IPS-20b (cell line): ENCODE measurements at regions not wholly inside any gene's neighbourhood (a gene's known extent, or its start where the extent isn't known, plus 50 kb on each side); places are given as distances from the start of the nearest gene placed in this dataset.

Experiments used
- H3K27ac ChIP-seq: one replicate; pipeline ENCODE4 v1.5.1; 2013; ENCODE audit warnings: low read length
- H3K27me3 ChIP-seq: 2 replicates; pipeline ENCODE4 v1.6.1; 2013; ENCODE audit warnings: mild to moderate bottlenecking, low read length, inconsistent platforms; ENCODE audit not compliant: insufficient read depth
- H3K36me3 ChIP-seq: 2 replicates; pipeline ENCODE4 v1.6.1; 2013; ENCODE audit warnings: low read depth, mild to moderate bottlenecking, inconsistent platforms, low read length, moderate library complexity; ENCODE audit not compliant: insufficient read depth
- H3K4me1 ChIP-seq: 2 replicates; pipeline ENCODE4 v1.6.1; 2013; ENCODE audit warnings: mild to moderate bottlenecking, control low read depth, inconsistent platforms, low read length, moderate library complexity; ENCODE audit not compliant: insufficient read depth
- H3K4me3 ChIP-seq: 2 replicates; pipeline ENCODE4 v1.5.1; 2013; ENCODE audit warnings: mild to moderate bottlenecking, low read length, inconsistent platforms
- H3K9ac ChIP-seq: 2 replicates; pipeline ENCODE4 v1.6.1; 2013; ENCODE audit warnings: low read depth, mild to moderate bottlenecking, inconsistent platforms, low read length, moderate library complexity
- H3K9me3 ChIP-seq: 2 replicates; pipeline ENCODE4 v1.6.1; 2013; ENCODE audit warnings: mild to moderate bottlenecking, low read depth, low read length, inconsistent platforms; ENCODE audit not compliant: insufficient read depth

DNA sequence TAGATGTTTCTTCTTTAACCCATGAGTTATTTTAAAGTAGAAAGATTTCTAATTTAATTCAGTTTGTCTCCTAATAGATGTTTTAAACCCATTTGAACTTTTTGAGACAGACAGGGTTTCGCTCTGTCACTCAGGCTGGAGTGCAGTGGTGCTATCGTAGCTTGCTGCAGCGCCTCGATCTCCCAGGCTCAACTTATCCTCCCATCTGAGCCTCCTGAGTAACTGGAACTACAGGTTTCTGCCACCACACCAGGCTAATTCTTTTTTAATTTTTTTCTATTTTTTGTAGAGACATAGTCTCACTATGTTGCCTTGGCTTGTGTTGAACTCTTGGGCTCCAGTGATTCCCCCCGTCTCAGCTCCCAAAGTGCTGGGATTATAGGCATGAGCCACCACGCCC is 53.0 kb upstream of the RAB18 start:
- Histone ChIP-seq H3K27ac (no peak overlapping the region), H3K9ac (no peak overlapping the region), H3K4me1 (no peaks in the 10 kb centered on the region; the same call in 1 of the 2 replicates), H3K36me3 (no peaks in the 10 kb centered on the region), H3K4me3 (no peak overlapping the region), H3K27me3 (no peaks in the 10 kb centered on the region), H3K9me3 (no peaks in the 10 kb centered on the region)

DNA sequence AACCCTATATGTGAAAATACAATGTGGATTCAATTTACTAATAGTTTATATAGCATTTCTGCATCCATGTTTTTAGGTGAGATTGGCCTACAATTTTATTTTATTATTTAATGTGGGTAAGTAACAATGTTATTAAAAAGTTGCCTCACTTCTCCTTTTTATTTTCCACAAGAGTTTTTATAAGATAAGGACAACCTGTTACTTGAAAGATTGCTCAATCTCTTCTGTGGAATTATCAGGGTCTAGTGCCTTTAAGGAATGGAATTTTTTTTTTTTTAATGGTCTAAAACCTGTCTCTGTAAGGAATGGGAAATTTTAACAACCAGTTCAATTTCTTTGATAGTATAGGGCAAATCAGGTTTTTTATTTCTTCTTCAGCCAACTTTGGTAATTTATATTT is 53.9 kb upstream of the RAB18 start:
- no peak overlapping the region for H3K27ac ChIP-seq
- H3K9ac ChIP-seq, result no peak overlapping the region

DNA sequence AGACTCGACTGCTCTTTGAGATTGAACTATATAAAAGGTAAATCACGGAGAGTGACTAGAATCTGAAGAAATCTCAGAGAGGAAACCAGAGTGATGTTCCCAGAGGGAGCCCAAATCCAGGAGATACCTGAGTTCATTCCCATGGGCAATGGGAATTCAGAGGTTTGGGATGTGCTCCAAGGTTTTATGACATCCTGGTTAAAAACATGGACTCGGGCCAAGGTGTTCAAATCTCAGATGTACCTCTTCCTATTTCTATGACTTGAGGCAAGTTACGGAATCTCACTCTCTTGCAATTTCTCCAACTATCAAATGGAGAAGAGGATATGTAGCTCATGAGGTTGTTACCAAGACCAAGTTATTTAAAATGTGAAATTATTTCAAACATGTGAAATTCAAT is 54.5 kb upstream of the RAB18 start:
- no peak overlapping the region for H3K27ac ChIP-seq
- H3K4me1 ChIP-seq, result no peaks in the 10 kb centered on the region; the same call in 1 of the 2 replicates
- H3K36me3 ChIP-seq, result no peaks in the 10 kb centered on the region
- no peaks in the 10 kb centered on the region for H3K9me3 ChIP-seq
- H3K9ac ChIP-seq, result no peak overlapping the region
- no peak overlapping the region for H3K4me3 ChIP-seq
- no peaks in the 10 kb centered on the region for H3K27me3 ChIP-seq

More for the DNA sequence above, 53.9 kb upstream of the RAB18 start:
- Histone ChIP-seq H3K27me3 (no peaks in the 10 kb centered on the region), H3K9me3 (no peaks in the 10 kb centered on the region), H3K4me3 (no peak overlapping the region), H3K36me3 (no peaks in the 10 kb centered on the region), H3K4me1 (no peaks in the 10 kb centered on the region; the same call in 1 of the 2 replicates)

DNA sequence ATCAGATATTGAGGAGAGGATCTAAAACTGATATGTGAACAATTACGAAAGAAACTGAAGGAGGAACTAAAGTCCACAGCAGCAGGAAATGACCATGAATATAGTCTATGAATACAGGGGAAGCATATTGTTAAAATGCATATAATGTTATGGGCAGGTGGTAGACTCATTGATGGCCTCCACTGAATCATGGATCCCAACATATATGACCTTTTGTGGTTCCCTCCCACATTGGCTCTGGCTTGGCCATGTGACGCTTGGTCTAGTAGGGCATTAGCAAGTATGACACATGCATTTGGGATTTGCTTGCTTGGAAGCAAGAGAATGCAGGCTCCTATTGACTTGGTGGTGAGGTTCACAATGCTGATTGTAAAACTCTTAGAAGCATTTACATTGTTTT is 55.2 kb upstream of the RAB18 start:
- H3K27me3 ChIP-seq, result no peaks in the 10 kb centered on the region
- no peaks in the 10 kb centered on the region for H3K36me3 ChIP-seq
- no peak overlapping the region for H3K4me3 ChIP-seq
- no peaks in the 10 kb centered on the region; the same call in 1 of the 2 replicates for H3K4me1 ChIP-seq
- no peak overlapping the region for H3K27ac ChIP-seq
- H3K9me3 ChIP-seq, result no peaks in the 10 kb centered on the region
- H3K9ac ChIP-seq, result no peak overlapping the region

DNA sequence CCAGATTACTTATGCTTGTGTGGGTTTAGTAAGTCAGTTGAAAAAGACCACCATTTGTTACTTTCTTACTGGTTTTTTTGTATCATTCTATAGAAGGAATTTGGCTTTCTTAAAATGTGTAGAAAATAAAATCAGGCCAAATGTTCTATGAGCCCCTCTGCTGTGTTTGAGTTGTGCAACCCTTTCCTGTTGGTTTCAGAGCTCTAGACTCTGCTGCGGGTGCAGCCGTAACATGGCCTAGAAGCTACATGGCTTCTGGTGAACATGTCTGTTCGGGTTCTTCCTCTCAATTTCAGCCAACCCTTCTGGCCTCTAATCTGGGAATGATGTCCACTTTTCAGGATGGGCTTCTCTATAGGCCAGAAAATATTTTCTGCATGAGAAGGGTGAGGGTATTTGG is 56.6 kb upstream of the RAB18 start:
- no peaks in the 10 kb centered on the region for H3K9me3 ChIP-seq
- no peak overlapping the region for H3K27ac ChIP-seq
- H3K4me1 ChIP-seq, result no peaks in the 10 kb centered on the region; the same call in 1 of the 2 replicates
- no peaks in the 10 kb centered on the region for H3K36me3 ChIP-seq
- H3K9ac ChIP-seq, result no peak overlapping the region
- H3K4me3 ChIP-seq, result no peak overlapping the region
- no peaks in the 10 kb centered on the region for H3K27me3 ChIP-seq

DNA sequence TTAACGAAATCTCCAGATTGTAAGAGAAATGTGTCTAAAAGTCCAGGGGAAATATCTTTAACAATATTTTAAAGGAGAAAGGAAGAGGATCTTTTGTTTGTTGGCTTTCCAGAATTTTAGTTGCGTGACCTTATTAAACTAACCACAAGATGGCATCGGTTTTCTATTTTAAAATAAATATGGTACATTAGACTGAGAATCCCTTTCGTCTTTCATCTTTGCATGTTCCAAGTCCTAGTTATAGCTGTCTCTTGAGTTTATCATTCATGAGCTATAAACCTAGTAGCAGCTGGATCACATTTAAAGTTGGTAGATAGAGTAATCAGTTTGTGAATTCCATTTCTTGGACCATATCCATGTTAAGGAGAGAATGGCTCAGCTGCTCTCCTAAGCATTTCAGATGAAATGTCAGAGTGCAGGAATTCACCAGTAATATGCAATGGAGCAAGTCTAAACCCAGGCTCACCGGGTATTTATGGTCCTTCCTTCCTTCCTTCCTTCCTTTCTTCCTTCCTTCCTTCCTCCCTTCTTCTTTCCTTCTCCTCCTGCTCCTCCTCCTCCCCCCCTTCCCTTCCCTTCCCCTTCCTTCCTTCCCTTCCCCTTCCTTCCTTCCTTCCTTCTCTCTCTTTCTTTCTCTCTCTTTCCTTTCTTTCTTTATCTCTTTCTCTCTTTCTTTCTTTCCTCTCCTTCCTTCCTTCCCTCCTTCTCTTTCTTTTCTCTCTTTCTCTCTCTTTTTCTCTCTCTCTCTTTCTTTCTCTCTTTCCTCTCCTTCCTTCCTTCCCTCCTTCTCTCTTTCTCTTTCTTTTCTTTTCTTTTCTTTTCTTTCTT is 57.8 kb upstream of the RAB18 start:
- H3K27ac ChIP-seq, result no peak overlapping the region
- H3K4me3 ChIP-seq, result no peak overlapping the region
- H3K9ac ChIP-seq, result no peak overlapping the region
- no peaks in the 10 kb centered on the region for H3K9me3 ChIP-seq
- no peaks in the 10 kb centered on the region; the same call in 1 of the 2 replicates for H3K4me1 ChIP-seq
- no peaks in the 10 kb centered on the region for H3K27me3 ChIP-seq
- no peaks in the 10 kb centered on the region for H3K36me3 ChIP-seq

DNA sequence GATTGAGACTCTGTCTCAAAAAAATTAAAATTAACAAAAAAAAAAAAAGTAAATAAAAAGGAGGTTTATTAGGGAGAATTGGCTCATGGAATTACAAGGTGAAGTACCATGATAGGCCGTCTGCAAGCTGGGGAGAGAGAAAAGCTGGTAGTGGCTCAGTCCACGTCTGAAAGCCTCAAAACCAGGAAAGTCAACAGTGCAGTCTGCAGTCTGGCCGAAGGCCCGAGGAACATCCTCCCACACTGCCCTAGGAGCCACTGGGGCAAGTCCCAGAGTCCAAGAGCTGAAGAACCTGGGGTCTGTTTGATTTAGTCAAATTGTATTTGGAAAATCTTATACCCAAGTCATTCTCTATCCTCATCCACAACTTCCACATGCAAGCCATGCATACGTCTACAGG is 59.0 kb upstream of the RAB18 start:
- Histone ChIP-seq H3K9ac (no peak overlapping the region), H3K9me3 (no peaks in the 10 kb centered on the region), H3K4me1 (no peaks in the 10 kb centered on the region; the same call in 1 of the 2 replicates), H3K27me3 (no peaks in the 10 kb centered on the region), H3K27ac (no peak overlapping the region), H3K4me3 (no peak overlapping the region), H3K36me3 (no peaks in the 10 kb centered on the region)

DNA sequence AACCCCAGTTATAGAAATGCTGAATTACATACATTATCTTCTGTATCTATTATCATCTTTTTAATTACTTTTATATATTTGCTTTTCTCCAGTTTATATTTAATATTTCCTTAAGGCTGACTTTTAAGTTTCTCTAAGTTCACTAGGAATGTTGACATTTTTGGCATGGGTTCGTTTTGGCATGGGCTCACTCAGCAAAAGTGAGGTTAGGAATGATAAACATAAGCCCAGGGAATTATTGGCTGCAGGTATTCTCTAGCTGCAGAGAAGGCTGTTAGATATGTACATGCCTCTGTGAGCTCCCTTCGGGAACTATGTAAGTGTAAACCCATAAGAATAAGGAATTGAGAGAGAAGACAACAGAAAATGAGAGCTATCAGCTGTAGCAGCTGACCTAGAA is 63.6 kb upstream of the RAB18 start:
- H3K27me3 ChIP-seq, result no peaks in the 10 kb centered on the region
- no peaks in the 10 kb centered on the region for H3K4me1 ChIP-seq
- no peak overlapping the region for H3K4me3 ChIP-seq
- H3K36me3 ChIP-seq, result no peaks in the 10 kb centered on the region
- no peak overlapping the region for H3K27ac ChIP-seq
- H3K9me3 ChIP-seq, result no peaks in the 10 kb centered on the region
- H3K9ac ChIP-seq, result no peak overlapping the region

DNA sequence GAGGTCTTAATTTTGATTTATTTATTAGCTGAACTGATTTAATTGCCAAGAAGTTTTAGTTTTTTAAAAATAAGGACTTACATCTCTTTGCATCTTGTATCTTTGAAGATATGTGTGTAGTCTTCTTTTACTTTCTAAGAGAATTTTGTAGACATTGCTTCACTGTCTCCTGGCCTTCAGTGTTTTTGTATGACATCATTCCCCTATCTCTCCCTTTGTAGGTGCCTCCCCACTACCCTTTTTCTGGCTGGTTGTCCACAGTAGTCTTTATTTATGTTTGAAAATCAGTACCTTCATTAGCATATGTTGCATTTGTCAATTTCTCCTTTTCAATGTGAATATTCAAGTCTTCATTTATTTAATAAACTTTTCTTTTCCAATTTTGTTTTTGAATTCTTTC is 64.1 kb upstream of the RAB18 start:
- Histone ChIP-seq H3K4me1 (no peaks in the 10 kb centered on the region), H3K27ac (no peak overlapping the region), H3K9me3 (no peaks in the 10 kb centered on the region), H3K9ac (no peak overlapping the region), H3K36me3 (no peaks in the 10 kb centered on the region), H3K4me3 (no peak overlapping the region), H3K27me3 (no peaks in the 10 kb centered on the region)

DNA sequence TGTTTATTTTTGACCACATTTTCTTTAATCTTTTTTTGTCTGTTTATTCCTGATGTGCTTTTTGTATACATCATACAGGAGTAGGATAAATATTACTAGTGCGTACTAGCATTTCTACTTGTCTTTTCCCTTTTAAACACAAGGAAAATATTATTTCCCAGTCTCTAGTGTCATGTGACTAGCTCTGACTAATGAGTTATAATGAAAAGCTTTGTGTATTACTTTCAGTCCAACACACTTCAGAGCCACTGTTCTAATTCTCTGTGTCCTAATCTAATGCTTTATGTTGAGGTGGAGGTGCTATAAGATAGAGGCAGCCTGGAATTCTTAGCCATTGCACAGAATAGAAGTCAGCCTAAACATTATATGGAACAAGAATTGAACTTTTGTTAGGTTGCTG is 65.0 kb upstream of the RAB18 start:
- Histone ChIP-seq H3K4me1 (no peaks in the 10 kb centered on the region), H3K27ac (no peak overlapping the region), H3K36me3 (no peaks in the 10 kb centered on the region), H3K4me3 (no peak overlapping the region), H3K9ac (no peak overlapping the region), H3K9me3 (no peaks in the 10 kb centered on the region), H3K27me3 (no peaks in the 10 kb centered on the region)

DNA sequence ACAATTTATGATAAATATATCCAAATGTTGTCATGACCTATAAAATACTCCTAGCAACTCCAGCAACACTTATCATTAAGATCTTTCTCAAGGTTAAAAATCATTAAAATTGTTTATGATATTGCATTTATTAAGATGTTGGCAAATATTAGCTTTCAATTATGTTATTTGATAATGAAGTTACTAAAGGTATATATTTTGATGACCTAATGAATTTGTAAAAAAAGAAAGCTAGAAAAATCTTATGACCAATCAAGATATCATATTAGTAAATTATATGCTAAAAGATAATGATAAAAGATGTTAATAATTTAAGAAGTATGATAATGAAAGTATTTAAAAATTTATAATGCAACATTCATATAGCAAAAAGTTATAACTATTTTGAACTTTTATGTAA is 66.3 kb upstream of the RAB18 start:
- no peaks in the 10 kb centered on the region for H3K4me1 ChIP-seq
- no peak overlapping the region for H3K9ac ChIP-seq
- H3K27ac ChIP-seq, result no peak overlapping the region
- no peak overlapping the region for H3K4me3 ChIP-seq
- no peaks in the 10 kb centered on the region for H3K9me3 ChIP-seq
- H3K27me3 ChIP-seq, result no peaks in the 10 kb centered on the region
- H3K36me3 ChIP-seq, result no peaks in the 10 kb centered on the region

DNA sequence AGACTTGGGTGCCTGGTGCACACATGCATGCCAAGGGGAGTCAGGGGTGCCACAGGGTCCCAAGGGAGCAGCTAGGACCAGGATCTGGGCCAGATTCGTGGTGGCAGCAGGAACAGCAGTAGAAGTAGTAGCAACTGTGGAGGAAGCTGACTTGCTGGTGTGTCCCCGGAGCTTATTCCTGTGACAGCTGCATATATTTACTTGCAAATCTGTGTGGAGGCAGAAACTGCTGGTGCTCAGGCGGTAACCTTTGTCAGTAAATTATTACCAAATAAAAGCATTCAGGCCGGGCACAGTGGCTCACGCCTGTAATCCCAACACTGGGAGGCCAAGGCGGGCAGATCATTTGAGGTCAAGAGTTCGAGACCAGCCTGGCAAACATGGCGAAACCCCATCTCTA is 67.4 kb upstream of the RAB18 start:
- H3K27ac ChIP-seq, result no peak overlapping the region
- no peak overlapping the region for H3K4me3 ChIP-seq
- H3K27me3 ChIP-seq, result no peaks in the 10 kb centered on the region
- no peak overlapping the region for H3K9ac ChIP-seq
- H3K4me1 ChIP-seq, result no peaks in the 10 kb centered on the region
- H3K9me3 ChIP-seq, result no peaks in the 10 kb centered on the region
- no peaks in the 10 kb centered on the region for H3K36me3 ChIP-seq
